Adipocyte (in vitro differentiated cells): ENCODE measurements at regions not wholly inside any gene's neighbourhood (a gene's known extent, or its start where the extent isn't known, plus 50 kb on each side); places are given as distances from the start of the nearest gene placed in this dataset.
A peak's percentile ranks its signal among the peaks of the same experiment; 100 is the strongest.

Experiments used
- DNase-seq: peaks from one replicate; pipeline ENCODE4 v3.0.0-alpha.2; 2015; ENCODE audit warnings: low read depth
- H3K27me3 ChIP-seq: replicated peaks from 2 replicates; pipeline ENCODE4 v1.7.0; 2013; ENCODE audit warnings: mild to moderate bottlenecking, low read length, moderate library complexity; ENCODE audit not compliant: control insufficient read depth, insufficient read depth
- H3K36me3 ChIP-seq: 2 replicates; pipeline ENCODE4 v1.7.0; 2013; ENCODE audit warnings: low read length, mild to moderate bottlenecking, moderate library complexity; ENCODE audit not compliant: control insufficient read depth, insufficient read depth, severe bottlenecking
- H3K4me1 ChIP-seq: 2 replicates; pipeline ENCODE4 v1.7.0; 2013; ENCODE audit warnings: mild to moderate bottlenecking, low read length, moderate library complexity; ENCODE audit not compliant: control insufficient read depth, insufficient read depth
- H3K4me3 ChIP-seq: 2 replicates; pipeline ENCODE4 v1.7.0; 2013; ENCODE audit warnings: mild to moderate bottlenecking, low read length, moderate library complexity
- H3K9ac ChIP-seq: 2 replicates; pipeline ENCODE4 v1.7.0; 2013; ENCODE audit warnings: mild to moderate bottlenecking, low read length, moderate library complexity
- H3K9me3 ChIP-seq: 2 replicates; pipeline ENCODE4 v1.7.0; 2013; ENCODE audit warnings: mild to moderate bottlenecking, low read length, moderate library complexity; ENCODE audit not compliant: control insufficient read depth

DNA sequence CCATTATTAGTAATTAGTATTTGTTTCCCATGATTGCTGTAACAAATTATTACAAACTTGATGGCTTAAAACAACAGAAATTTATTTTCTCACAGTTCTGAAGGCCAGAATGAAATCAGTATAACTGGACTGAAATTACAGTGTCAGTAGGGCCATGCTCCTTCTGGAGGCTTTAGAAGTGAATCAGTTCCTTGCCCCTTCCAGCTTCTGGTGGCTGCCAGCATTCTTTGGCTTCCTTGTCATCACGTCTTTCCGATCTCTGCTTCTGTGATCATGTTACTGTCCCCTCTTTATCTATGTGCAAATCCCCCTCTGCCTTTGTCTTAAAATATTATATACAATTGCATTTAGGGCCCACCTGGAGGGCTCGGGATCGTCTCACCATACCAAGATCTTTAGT, 92.0 kb downstream of the FOXB1 start:
- peak; percentile 41 for DNase-seq
- Histone ChIP-seq H3K27me3 (peaks cover 2% of the 10 kb centered on the region), H3K9ac (no peak overlapping the region), H3K9me3 (peaks cover 13% of the 10 kb centered on the region), H3K4me1 (peaks cover 45% of the 10 kb centered on the region), H3K36me3 (no peaks in the 10 kb centered on the region), H3K4me3 (no peak overlapping the region)

DNA sequence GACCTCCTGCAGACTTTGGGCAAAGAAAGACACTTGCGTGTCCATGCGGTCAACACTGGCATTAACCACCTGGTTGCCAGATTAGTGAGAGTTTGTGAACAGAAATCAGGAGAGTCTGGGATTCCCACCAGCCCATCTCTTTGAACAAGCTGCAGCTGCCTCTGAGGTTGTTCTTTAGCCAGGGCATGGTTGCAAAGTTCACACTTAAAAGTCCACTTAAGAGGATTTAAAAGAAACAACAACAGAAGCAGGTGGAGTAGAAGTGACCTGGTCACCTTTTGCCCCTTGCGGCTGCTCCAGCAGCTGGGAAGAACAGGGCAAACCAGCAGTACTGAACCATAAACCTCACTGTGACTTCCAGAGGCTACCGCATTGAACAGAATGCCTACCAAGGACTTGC, 97.3 kb downstream of the FOXB1 start:
- DNase-seq: no peak
- Histone ChIP-seq H3K36me3 (no peaks in the 10 kb centered on the region), H3K4me1 (peaks cover 3% of the 10 kb centered on the region), H3K4me3 (no peak overlapping the region), H3K9me3 (peaks cover 14% of the 10 kb centered on the region), H3K9ac (no peak overlapping the region), H3K27me3 (peaks cover 15% of the 10 kb centered on the region)

DNA sequence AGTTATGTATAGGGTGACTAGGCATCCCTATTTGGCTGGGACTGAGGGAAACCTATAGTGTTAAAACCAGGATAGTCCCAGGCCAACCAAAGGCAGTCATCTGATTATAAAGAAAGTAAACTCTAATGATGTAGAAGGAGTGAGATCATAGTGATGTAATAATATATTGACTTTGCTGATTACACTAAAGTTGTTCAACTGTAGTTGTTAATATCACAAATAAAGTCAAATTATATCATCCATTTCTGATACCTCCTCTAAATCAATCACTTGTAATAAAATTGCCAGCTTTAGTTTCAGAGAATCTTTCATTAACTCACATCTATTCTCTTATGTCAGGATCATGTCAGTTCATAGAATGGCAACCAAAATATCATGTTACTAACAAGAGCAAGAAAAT, 98.6 kb downstream of the FOXB1 start:
- Histone ChIP-seq H3K27me3 (peaks cover 15% of the 10 kb centered on the region), H3K4me1 (no peaks in the 10 kb centered on the region), H3K36me3 (no peaks in the 10 kb centered on the region), H3K4me3 (no peak overlapping the region), H3K9ac (no peak overlapping the region), H3K9me3 (peaks cover 6% of the 10 kb centered on the region)
- DNase-seq: no peak

DNA sequence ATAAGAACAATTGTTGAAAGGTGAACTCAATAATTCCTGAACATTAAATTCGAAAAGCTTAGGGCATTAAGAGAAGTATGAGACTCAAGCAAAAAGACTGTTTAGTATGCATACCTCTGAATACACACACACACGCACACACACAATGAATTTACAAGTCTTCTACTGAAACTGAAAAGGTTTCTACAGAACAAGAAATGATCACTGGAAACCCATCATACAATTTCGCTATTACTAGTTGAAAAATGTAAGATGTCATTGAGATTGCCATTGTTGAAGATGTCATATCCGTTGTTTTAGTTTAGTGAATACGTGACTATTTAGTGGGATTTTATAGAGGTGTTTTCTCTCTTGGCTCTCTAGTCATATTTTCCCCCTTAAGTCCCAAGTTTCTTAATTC, 106.8 kb downstream of the FOXB1 start:
- peaks cover 6% of the 10 kb centered on the region for H3K9me3 ChIP-seq
- H3K27me3 ChIP-seq: no peaks in the 10 kb centered on the region
- H3K4me1 ChIP-seq: peaks cover 4% of the 10 kb centered on the region
- no peak overlapping the region for H3K9ac ChIP-seq
- DNase-seq: no peak
- H3K36me3 ChIP-seq: no peaks in the 10 kb centered on the region
- H3K4me3 ChIP-seq: no peak overlapping the region

DNA sequence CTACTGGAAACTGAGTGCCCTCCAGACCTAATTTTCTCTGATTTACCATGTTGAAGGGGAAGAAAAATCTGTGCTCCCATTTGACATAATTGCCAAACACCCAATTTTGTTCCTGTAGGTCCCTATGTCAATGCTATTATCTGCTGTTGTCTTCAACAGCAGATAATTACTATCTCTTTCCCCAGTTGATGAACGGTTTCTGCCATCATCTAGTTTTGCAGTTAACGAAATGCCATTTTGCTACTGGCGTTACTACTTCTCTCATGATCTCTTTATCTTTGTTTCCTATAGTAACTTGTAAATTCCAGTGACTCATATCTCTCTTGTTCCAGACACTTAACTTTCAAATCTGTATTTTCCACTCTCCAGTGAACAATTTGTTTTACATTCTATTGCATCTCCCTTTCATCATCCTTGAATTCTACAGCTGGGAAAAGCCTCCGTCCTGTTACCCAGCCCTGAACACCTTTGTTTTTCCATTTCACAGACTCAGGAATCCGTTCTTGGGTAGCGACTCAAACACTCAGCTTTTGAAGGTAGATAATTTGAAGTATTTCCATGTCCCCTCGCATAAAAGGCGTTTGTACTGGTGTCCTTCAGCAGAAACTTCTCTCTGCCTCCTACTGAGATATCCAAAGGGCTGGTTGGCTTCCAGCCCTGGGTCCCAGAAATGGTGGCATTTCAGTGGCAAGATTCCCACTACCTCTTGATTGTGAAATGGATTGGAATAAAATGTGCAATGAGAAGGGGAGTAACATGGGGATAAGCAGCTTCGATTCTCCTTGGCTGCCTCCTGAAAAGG, 111.7 kb downstream of the FOXB1 start:
- H3K4me1 ChIP-seq: peaks cover 7% of the 10 kb centered on the region
- no peaks in the 10 kb centered on the region for H3K36me3 ChIP-seq
- peaks cover 26% of the 10 kb centered on the region for H3K27me3 ChIP-seq
- peak; percentile 61 for DNase-seq
- H3K9ac ChIP-seq: no peak overlapping the region
- H3K9me3 ChIP-seq: no peaks in the 10 kb centered on the region
- no peak overlapping the region for H3K4me3 ChIP-seq

DNA sequence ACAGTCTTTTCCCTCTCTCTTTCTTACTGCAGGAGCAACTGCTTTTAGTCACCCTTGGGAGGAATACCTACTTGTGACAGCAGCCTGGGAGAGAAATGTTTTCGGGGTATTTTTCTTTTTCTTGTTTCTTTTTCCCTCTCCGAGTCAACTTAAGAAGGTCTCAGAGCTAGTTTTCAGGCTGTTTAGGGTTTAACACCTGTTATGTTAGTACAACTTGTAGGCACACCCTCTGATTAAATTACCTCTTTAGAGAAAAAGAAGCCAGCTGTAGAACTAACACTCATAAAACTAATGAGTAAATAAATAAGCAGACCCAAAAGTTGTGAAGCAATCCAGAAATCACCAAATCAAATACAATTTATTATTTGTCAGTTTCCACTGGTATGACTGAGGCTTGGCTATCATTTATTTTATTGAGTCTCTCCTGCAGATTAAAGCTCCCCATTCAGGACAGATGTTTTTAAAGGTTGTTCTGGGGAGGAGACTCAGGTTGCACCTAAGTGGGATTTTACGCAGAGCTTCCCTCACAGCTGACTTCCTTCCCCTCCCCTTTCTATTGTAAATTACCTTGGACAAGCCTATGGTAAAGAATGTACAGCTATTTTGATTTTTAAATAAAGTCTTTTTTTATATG, 112.5 kb downstream of the FOXB1 start:
- Histone ChIP-seq H3K9ac (no peak overlapping the region), H3K27me3 (peaks cover 26% of the 10 kb centered on the region), H3K36me3 (no peaks in the 10 kb centered on the region), H3K4me1 (peaks cover 7% of the 10 kb centered on the region), H3K4me3 (no peak overlapping the region), H3K9me3 (no peaks in the 10 kb centered on the region)
- peak; percentile 1 for DNase-seq

DNA sequence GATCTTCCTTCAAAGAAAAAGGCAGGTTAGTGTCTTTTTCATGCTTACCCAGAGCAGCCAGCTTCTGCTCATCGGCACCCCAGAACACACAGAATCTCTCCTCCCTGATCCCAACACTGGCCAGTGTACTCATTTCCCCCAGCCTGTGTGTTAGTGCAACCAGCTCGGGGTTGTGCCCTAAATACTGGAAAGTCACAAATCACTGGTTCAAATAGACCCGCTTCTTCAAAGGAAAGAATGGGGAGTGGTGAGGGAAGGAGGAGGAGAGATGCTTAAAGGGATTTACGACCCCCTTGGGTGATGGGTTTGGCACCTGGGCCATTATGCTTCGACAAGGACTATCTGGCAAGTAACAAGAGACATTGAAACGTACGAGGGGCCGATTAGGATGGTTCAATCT, 114.0 kb downstream of the FOXB1 start:
- Histone ChIP-seq H3K36me3 (no peaks in the 10 kb centered on the region), H3K27me3 (peaks cover 26% of the 10 kb centered on the region), H3K4me1 (peaks cover 7% of the 10 kb centered on the region), H3K9me3 (no peaks in the 10 kb centered on the region), H3K9ac (no peak overlapping the region), H3K4me3 (no peak overlapping the region)
- no peak for DNase-seq

DNA sequence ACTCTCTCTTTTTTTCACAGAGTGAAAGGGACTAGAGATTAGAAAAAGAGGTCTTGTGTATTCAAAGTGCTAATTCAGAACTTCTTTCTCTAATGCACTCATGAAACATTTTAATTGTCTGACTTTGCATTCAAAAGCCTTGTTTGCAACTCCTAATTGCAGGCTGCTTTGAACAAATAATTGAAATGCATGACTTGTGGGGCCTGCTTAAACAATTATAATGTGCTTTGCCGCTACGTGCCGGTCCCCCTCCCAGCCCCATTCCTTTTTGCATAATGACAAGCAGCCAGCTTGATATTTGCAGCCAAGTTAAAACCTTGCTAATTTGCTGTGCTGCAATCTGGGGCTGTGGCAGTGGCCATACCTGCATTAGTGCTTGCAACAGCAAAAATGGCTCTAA, 114.5 kb downstream of the FOXB1 start:
- Histone ChIP-seq H3K27me3 (peaks cover 26% of the 10 kb centered on the region), H3K9me3 (no peaks in the 10 kb centered on the region), H3K9ac (no peak overlapping the region), H3K4me3 (no peak overlapping the region), H3K4me1 (peaks cover 7% of the 10 kb centered on the region), H3K36me3 (no peaks in the 10 kb centered on the region)
- DNase-seq: no peak

DNA sequence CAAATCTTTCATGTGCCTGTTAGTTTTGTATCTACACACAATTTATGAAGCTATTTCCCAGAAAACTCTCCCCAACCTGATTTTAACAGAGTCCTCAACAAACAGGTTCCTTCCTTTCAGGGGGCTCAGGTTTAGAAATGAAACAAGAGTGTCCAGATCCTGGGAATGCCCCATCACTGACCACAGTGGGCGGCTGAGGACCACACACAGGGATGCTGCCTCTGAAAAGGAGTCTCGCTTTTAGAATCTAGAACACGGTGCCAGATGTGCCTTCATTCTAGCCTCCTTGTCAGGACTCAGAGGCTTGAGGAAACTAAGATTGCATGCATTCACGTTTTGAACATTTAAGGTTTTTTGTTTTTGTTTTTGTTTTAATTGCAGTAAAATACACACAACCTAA, 115.0 kb downstream of the FOXB1 start:
- Histone ChIP-seq H3K27me3 (peaks cover 26% of the 10 kb centered on the region), H3K4me3 (no peak overlapping the region), H3K9ac (no peak overlapping the region), H3K9me3 (no peaks in the 10 kb centered on the region), H3K4me1 (peaks cover 7% of the 10 kb centered on the region), H3K36me3 (no peaks in the 10 kb centered on the region)
- DNase-seq: no peak

DNA sequence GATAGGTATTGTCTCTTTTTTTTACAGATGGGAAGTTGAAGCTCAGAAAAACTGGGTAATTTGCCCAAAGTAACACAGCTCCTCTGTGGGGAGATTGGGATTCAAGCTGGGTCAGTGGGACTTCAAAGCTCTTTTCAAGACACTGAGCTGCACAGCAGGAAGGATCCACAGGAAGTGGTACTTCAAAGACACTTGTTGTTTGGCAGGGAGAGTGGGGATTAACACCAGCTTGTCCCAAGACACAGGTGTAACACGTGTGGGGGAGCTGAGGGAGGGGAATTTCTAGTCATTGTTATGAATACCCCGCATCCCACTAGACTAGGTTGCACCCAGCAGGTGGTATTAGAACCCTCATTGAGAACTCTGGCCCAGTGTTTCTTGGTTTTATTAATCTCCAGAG, 116.0 kb downstream of the FOXB1 start:
- H3K4me3 ChIP-seq: no peak overlapping the region
- H3K36me3 ChIP-seq: no peaks in the 10 kb centered on the region
- no peak for DNase-seq
- H3K27me3 ChIP-seq: peaks cover 26% of the 10 kb centered on the region
- H3K9me3 ChIP-seq: no peaks in the 10 kb centered on the region
- no peak overlapping the region for H3K9ac ChIP-seq
- H3K4me1 ChIP-seq: peaks cover 7% of the 10 kb centered on the region

DNA sequence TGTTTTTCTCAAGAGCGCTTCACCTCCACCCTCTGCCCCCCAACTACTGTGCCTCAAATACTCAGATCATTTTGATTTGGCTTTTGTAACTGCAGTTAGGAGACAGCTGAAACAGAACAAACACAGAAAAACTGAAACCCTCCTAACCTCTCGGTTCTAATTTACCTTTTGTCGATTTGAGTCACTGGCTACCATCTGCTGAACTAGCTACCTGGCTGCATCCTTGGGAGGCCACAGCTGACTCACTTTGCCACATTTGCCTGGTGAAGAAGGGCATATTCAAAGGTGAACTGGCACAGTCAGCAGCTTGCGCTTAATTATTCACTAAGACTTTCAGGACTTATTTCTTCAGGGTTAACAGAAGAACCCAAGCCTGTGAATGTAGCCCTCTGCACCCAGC, 117.7 kb downstream of the FOXB1 start:
- Histone ChIP-seq H3K9me3 (no peaks in the 10 kb centered on the region), H3K9ac (no peak overlapping the region), H3K4me3 (no peak overlapping the region), H3K4me1 (no peaks in the 10 kb centered on the region), H3K36me3 (no peaks in the 10 kb centered on the region), H3K27me3 (peaks cover 26% of the 10 kb centered on the region)
- DNase-seq: no peak
